Left lung (tissue), 4 donors: ENCODE measurements at regions not wholly inside any gene's neighbourhood (a gene's known extent, or its start where the extent isn't known, plus 50 kb on each side); places are given as distances from the start of the nearest gene placed in this dataset.
"Not testable (repeated sequence)": the region's sequence is repeated elsewhere in the genome, so short reads cannot be mapped to it uniquely, and the experiment has no call there.

ENCODE experiments used
- ATAC-seq: fragments of 200-7000 bp; cut with Tn5 transposase; one replicate; pipeline ENCODE4 v1.9.1; 2020; ENCODE audit warnings: moderate library complexity
- DNase-seq, 4 donors: peaks; one replicate each; pipeline ENCODE4 v3.0.0-alpha.2; 2013 to 2020
- H3K27ac ChIP-seq, 2 donors: fragments of 200-600 bp; sonication (generic) in 1 of 2; one replicate each; pipeline versions ENCODE4 v1.5.0 to v1.8.0; 2020 to 2021
- H3K27me3 ChIP-seq, 2 donors: fragments of 200-600 bp; sonication (generic) in 1 of 2; one replicate each; pipeline versions ENCODE4 v1.5.0 to v1.8.0; 2020 to 2021
- H3K36me3 ChIP-seq, 2 donors: fragments of 200-600 bp; sonication (generic) in 1 of 2; one replicate each; pipeline versions ENCODE4 v1.5.0 to v1.8.0; 2020 to 2021
- H3K4me1 ChIP-seq, 2 donors: fragments of 200-600 bp; one replicate each; pipeline ENCODE4 v1.8.0; 2021
- H3K4me3 ChIP-seq, 2 donors: fragments of 200-600 bp; sonication (generic) in 1 of 2; one replicate each; pipeline versions ENCODE4 v1.5.0 to v1.8.0; 2020 to 2021; ENCODE audit warnings: mild to moderate bottlenecking in 1 of 2
- H3K9me3 ChIP-seq, 2 donors: fragments of 200-600 bp; sonication (generic) in 1 of 2; one replicate each; pipeline versions ENCODE4 v1.5.0 to v1.8.0; 2020 to 2021
- intact Hi-C, 2 donors: fragments of 100-400 bp; cut with DNase I; formaldehyde crosslinking; loops; one replicate each; pipeline versions ENCODE4 v1.11.2 to v1.14.2; 2022
- TF ChIP-seq, protein P1 (sequence below), 2 donors: fragments of 200-600 bp; sonication (generic) in 1 of 2; IDR thresholded peaks; one replicate each; pipeline versions ENCODE4 v1.5.0 to v1.8.0; 2021; ENCODE audit warnings: antibody characterized with exemption in 2 of 2
- donor health status: DM: no; HTN: yes; CAD: no.
- donor health status: DM: no; HTN: no; CAD: no.

DNA sequence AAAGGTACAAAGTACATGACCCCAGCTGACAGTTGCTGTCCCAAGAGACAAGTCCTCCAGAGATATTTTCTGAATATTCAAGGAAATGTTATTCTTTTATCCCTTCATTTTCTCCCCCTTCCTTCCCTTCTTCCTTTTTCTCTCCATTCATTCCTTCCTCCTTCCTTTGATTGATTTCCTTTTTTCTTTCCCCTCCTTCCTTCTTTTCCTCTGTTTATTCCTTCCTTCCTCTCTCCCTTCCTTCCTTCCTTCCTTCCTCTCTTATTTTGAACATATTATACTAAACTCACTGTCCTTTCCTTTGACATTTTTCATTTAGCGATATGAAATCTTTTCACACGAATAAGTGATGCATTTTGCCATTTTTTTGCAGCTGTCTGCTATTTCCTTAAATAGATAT is 73.2 kb upstream of the HDDC2 start:
- Histone ChIP-seq H3K4me1 (no peaks in the 10 kb centered on the region), H3K27ac (no peak overlapping the region), H3K4me3 (no peak overlapping the region), H3K9me3 (no peaks in the 10 kb centered on the region), H3K36me3 (no peaks in the 10 kb centered on the region), H3K27me3 (peaks cover 0 to 25% of the 10 kb centered on the region in 2 donors)
- intact Hi-C loops: no loop called here
- TF ChIP-seq, protein P1, sequence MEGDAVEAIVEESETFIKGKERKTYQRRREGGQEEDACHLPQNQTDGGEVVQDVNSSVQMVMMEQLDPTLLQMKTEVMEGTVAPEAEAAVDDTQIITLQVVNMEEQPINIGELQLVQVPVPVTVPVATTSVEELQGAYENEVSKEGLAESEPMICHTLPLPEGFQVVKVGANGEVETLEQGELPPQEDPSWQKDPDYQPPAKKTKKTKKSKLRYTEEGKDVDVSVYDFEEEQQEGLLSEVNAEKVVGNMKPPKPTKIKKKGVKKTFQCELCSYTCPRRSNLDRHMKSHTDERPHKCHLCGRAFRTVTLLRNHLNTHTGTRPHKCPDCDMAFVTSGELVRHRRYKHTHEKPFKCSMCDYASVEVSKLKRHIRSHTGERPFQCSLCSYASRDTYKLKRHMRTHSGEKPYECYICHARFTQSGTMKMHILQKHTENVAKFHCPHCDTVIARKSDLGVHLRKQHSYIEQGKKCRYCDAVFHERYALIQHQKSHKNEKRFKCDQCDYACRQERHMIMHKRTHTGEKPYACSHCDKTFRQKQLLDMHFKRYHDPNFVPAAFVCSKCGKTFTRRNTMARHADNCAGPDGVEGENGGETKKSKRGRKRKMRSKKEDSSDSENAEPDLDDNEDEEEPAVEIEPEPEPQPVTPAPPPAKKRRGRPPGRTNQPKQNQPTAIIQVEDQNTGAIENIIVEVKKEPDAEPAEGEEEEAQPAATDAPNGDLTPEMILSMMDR (IDR thresholded peaks at IDR 0.05): no peak
- ATAC-seq (no peak), DNase-seq (no peak)

DNA sequence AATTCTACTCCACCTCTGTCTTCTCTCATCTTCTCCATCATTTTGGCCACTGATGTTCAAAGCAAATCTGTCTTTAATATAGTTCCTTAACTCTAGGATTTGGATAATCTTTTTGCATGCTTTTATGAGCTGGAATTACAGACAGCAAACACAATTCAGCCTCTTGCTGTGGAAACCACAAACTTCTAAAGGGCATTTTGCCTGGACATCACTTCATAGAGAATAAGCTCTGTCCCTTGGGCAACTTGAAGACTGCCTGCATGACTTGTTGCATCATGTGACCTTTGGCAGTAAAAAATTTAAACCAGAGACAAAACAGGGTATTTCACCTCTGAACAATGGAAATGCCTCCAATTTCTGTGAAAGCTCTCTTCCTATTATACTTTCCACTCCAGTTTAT is 74.1 kb upstream of the HDDC2 start:
- Histone ChIP-seq H3K27ac (no peak overlapping the region), H3K4me1 (no peaks in the 10 kb centered on the region), H3K27me3 (peaks cover 0 to 18% of the 10 kb centered on the region in 2 donors), H3K9me3 (no peaks in the 10 kb centered on the region), H3K36me3 (no peaks in the 10 kb centered on the region), H3K4me3 (no peak overlapping the region)
- intact Hi-C loops: no loop called here
- TF ChIP-seq, protein P1 (IDR thresholded peaks at IDR 0.05): no peak
- DNase-seq: no peak
- no peak for ATAC-seq

DNA sequence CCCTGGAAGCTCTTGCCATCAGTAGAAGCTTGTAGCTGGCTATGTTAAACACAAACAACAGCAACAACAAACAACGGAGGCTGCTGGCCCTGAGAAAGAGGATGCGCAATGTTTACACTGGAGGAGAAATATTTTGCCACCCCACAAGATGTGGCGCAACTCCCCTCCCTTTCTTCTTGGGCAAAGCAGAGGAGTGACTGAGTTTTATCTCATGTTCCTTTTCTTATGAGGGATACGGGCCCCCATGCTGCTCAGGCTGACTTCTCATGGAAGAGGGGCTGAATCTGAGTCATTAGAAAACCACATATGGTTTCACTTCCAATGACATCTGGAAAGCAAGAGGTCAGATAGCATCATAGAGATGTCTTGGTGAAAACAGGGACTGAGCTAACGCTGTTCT is 75.9 kb upstream of the HDDC2 start:
- intact Hi-C loops: no loop called here
- H3K4me3 ChIP-seq: no peak overlapping the region
- no peaks in the 10 kb centered on the region for H3K4me1 ChIP-seq
- H3K9me3 ChIP-seq: no peaks in the 10 kb centered on the region
- DNase-seq: no peak
- H3K27me3 ChIP-seq: peaks cover 0 to 14% of the 10 kb centered on the region in 2 donors
- ATAC-seq: no peak
- H3K27ac ChIP-seq: no peak overlapping the region
- no peaks in the 10 kb centered on the region for H3K36me3 ChIP-seq
- TF ChIP-seq, protein P1 (IDR thresholded peaks at IDR 0.05): no peak

GRCh38 chr6:125379174-125379573 is 77.4 kb upstream of the HDDC2 start:
- TF ChIP-seq, protein P1 (IDR thresholded peaks at IDR 0.05): no peak
- ATAC-seq: no peak
- intact Hi-C loops: no loop called here

DNA sequence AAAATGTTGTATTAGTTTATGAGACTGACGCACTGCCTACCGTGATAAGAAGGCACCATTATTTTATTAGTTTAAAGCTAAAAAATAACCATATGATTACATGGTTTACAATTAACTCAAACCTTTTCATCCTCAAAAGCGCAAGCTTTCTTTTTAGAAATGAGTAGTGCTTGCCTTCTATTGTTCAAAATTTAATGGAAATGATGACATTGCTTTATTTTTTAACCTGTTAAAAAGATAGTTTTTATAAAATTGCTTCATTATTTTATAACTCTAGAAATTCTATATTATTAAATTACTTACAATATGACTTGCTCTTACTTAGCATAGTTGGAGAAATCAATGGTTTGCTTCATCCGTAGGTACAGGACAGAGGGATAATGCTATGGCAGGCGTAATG is 78.7 kb upstream of the HDDC2 start:
- intact Hi-C loops: no loop called here
- no peak overlapping the region for H3K27ac ChIP-seq
- DNase-seq (no peak), ATAC-seq (no peak)
- TF ChIP-seq, protein P1 (IDR thresholded peaks at IDR 0.05): no peak
- H3K9me3 ChIP-seq: no peaks in the 10 kb centered on the region
- no peaks in the 10 kb centered on the region for H3K36me3 ChIP-seq
- no peak overlapping the region for H3K4me3 ChIP-seq
- H3K27me3 ChIP-seq: peaks cover 0 to 5% of the 10 kb centered on the region in 2 donors
- no peaks in the 10 kb centered on the region for H3K4me1 ChIP-seq

More at GRCh38 chr6:125379174-125379573, 77.4 kb upstream of the HDDC2 start:
- no peaks in the 10 kb centered on the region for H3K36me3 ChIP-seq
- DNase-seq: no peak
- no peaks in the 10 kb centered on the region for H3K9me3 ChIP-seq
- no peaks in the 10 kb centered on the region for H3K4me1 ChIP-seq
- H3K27ac ChIP-seq: no peak overlapping the region
- peaks cover 0 to 5% of the 10 kb centered on the region in 2 donors for H3K27me3 ChIP-seq
- H3K4me3 ChIP-seq: no peak overlapping the region

- H3K27ac ChIP-seq, H3K9me3 ChIP-seq, H3K36me3 ChIP-seq, intact Hi-C loops, H3K4me1 ChIP-seq, ATAC-seq, H3K4me3 ChIP-seq, H3K27me3 ChIP-seq, DNase-seq: not testable (repeated sequence)
Measured at GRCh38 chr6:125386337-125386736, 84.6 kb upstream of the HDDC2 start.
